Activated naive CD8-positive, alpha-beta T cell treated with anti-CD3 and anti-CD28 coated beads, Interleukin-2, amount 10 ng/mL, durations not matched to agents 7 days and 5 days (primary cell): ENCODE measurements at regions not wholly inside any gene's neighbourhood (a gene's known extent, or its start where the extent isn't known, plus 50 kb on each side); places are given as distances from the start of the nearest gene placed in this dataset.

Source experiments
- ATAC-seq: fragments of 150-1000 bp; cut with Tn5 transposase; one replicate; pipeline ENCODE4 v1.10.0; 2021; ENCODE audit warnings: low read depth, moderate library complexity
- POLR2A ChIA-PET: fragments of 350-600 bp; sonication (Branson Sonifier 250); formaldehyde crosslinking; loops from one replicate; lab custom pipeline; 2021; ENCODE audit warnings: antibody characterized with exemption; lab: Charles Lee
- DNase-seq: peaks from one replicate; pipeline ENCODE4 v3.0.0; 2021
- H3K27ac Mint-ChIP-seq: one replicate; pipeline ENCODE4 v1.8.0; 2022; ENCODE audit warnings: mild to moderate bottlenecking, mixed read lengths
- H3K27me3 Mint-ChIP-seq: one replicate; pipeline ENCODE4 v1.8.0; 2022; ENCODE audit warnings: mild to moderate bottlenecking, moderate library complexity, mixed read lengths
- H3K36me3 Mint-ChIP-seq: one replicate; pipeline ENCODE4 v1.8.0; 2021; ENCODE audit warnings: mild to moderate bottlenecking, mixed read lengths
- H3K4me1 Mint-ChIP-seq: one replicate; pipeline ENCODE4 v1.8.0; 2021; ENCODE audit warnings: mixed read lengths
- H3K4me3 Mint-ChIP-seq: one replicate; pipeline ENCODE4 v1.8.0; 2022; ENCODE audit warnings: mild to moderate bottlenecking, moderate library complexity, mixed read lengths
- H3K9me3 Mint-ChIP-seq: one replicate; pipeline ENCODE4 v1.8.0; 2021; ENCODE audit warnings: mixed read lengths

DNA sequence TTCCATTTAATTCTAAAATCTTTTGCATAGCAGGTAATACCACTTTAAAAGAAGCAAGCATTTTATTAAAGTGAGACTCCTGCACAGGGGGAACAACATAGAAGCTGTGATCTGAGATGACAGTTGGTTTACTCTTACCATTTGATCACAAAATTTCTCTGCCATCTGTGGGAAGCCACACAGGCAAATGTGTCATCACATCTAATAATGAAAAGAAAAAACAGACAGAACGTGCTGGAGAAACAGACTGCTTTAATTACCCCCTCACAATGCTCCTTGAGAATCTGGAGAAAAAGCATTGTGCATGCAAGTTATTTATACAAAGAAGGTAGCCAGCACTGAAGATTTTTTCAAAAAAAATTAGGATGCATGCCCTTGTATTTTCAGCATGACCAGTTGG lies 165.2 kb upstream of the PTER start:
- ATAC-seq (no peak), DNase-seq (no peak)
- Mint-ChIP-seq H3K4me1 (no peaks in the 10 kb centered on the region), H3K27me3 (peaks cover 6% of the 10 kb centered on the region), H3K27ac (no peak overlapping the region), H3K36me3 (no peaks in the 10 kb centered on the region), H3K9me3 (no peaks in the 10 kb centered on the region), H3K4me3 (no peak overlapping the region)
- POLR2A ChIA-PET = no interaction called here

- H3K9me3 Mint-ChIP-seq = no peaks in the 10 kb centered on the region
- no peak for DNase-seq
- POLR2A ChIA-PET = no interaction called here
- ATAC-seq = no peak
- H3K36me3 Mint-ChIP-seq = no peaks in the 10 kb centered on the region
- H3K4me3 Mint-ChIP-seq = no peak overlapping the region
- no peak overlapping the region for H3K27ac Mint-ChIP-seq
- peaks cover 8% of the 10 kb centered on the region for H3K27me3 Mint-ChIP-seq
- no peaks in the 10 kb centered on the region for H3K4me1 Mint-ChIP-seq
These were observed 161.9 kb upstream of the PTER start for GRCh38 chr10:16274911-16275310.

DNA sequence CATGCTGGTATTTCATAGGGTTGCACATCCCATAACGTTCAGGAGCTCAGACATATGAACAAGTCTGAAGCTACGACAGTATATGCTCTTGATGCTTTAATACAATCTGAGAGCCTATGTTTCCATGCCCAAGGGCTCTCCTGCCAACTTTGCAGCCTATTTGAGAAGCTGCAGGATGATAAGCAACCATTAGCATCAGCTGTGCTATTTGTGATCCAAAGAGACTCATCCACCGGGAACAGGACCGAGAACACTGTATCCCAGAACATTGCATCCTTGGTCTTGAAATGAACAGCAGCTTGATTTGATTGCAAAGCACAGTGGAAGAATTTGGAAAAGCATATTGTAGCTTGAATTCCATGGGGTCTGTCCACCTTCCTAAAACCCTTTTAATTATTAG lies 156.2 kb upstream of the PTER start:
- DNase-seq (no peak), ATAC-seq (no peak)
- POLR2A ChIA-PET = no interaction called here
- peaks cover 2% of the 10 kb centered on the region for H3K4me1 Mint-ChIP-seq
- H3K27ac Mint-ChIP-seq = no peak overlapping the region
- peaks cover 9% of the 10 kb centered on the region for H3K27me3 Mint-ChIP-seq
- no peaks in the 10 kb centered on the region for H3K9me3 Mint-ChIP-seq
- H3K4me3 Mint-ChIP-seq = no peak overlapping the region
- H3K36me3 Mint-ChIP-seq = no peaks in the 10 kb centered on the region

DNA sequence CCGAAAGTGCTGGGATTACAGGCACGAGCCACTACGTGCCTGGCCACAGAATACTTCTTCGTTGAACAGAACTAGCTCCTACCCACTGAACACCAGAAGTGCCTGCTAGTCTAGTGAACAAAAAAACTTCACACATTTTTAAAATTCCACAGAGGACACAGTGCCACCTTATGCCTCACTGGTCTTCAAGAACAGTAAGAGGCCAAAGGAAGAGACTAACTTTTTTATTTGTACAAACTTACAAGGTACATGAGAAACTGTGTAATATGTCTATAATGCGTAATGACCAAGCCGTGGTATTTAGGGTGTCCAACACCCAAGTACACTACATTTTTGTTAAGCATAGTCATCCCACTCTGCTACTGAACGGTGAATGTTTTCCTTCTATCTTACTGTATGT lies 144.4 kb upstream of the PTER start:
- Mint-ChIP-seq H3K36me3 (no peaks in the 10 kb centered on the region), H3K4me1 (no peaks in the 10 kb centered on the region), H3K27ac (no peak overlapping the region), H3K27me3 (peaks cover 2% of the 10 kb centered on the region), H3K9me3 (peaks cover 4% of the 10 kb centered on the region), H3K4me3 (no peak overlapping the region)
- ATAC-seq (no peak), DNase-seq (no peak)
- POLR2A ChIA-PET = no interaction called here

DNA sequence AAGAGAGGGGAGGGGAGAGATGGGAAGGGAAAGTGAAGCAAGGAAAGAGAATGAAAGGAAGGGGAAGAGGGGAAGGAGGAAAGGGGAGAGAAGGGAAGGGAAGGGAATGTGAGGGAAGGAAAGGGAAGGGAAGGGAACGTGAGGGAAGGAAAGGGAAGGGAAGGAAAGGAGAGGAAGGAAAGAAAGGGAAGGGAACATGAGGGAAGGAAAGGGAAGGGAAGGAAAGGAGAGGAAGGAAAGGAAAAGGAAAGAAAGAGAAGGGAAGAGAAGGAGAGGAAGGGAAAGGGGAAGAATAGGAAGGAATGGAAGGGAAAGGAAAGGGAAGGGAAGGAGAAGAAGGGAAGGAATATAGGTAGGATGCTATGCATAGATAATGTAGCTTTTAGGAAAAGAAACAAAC lies 139.7 kb upstream of the PTER start:
- H3K4me3 Mint-ChIP-seq = no peak overlapping the region
- no peak for DNase-seq
- no peak for ATAC-seq
- no peaks in the 10 kb centered on the region for H3K36me3 Mint-ChIP-seq
- H3K4me1 Mint-ChIP-seq = no peaks in the 10 kb centered on the region
- no peaks in the 10 kb centered on the region for H3K9me3 Mint-ChIP-seq
- H3K27me3 Mint-ChIP-seq = peaks cover 2% of the 10 kb centered on the region
- POLR2A ChIA-PET = no interaction called here
- no peak overlapping the region for H3K27ac Mint-ChIP-seq

DNA sequence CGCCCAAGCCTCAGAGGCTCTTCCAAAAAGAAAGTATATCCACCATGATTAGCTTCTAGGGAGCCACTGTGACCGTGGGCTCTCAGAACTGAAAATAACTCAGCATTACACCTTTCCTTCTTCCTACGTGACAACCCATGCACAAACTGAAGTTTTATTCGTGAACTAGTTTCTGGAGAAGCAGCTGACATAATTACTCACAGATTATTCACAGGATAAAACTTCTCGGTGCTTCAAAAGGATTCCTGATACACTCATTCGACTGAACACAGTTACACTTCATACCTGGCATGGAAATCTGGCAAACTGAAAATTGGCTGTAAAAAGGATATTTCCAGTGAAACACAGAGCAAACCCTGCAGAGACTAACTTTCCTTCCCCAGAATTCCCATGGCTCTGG lies 139.2 kb upstream of the PTER start:
- DNase-seq (no peak), ATAC-seq (no peak)
- Mint-ChIP-seq H3K36me3 (no peaks in the 10 kb centered on the region), H3K27ac (no peak overlapping the region), H3K27me3 (peaks cover 2% of the 10 kb centered on the region), H3K9me3 (no peaks in the 10 kb centered on the region), H3K4me3 (no peak overlapping the region), H3K4me1 (no peaks in the 10 kb centered on the region)
- POLR2A ChIA-PET = no interaction called here

GRCh38 chr10:16304311-16304710 lies 132.5 kb upstream of the PTER start:
- Mint-ChIP-seq H3K27me3 (peaks cover 4% of the 10 kb centered on the region), H3K36me3 (no peaks in the 10 kb centered on the region), H3K27ac (no peak overlapping the region), H3K4me1 (no peaks in the 10 kb centered on the region), H3K4me3 (no peak overlapping the region), H3K9me3 (no peaks in the 10 kb centered on the region)
- DNase-seq (no peak), ATAC-seq (no peak)
- POLR2A ChIA-PET = no interaction called here

DNA sequence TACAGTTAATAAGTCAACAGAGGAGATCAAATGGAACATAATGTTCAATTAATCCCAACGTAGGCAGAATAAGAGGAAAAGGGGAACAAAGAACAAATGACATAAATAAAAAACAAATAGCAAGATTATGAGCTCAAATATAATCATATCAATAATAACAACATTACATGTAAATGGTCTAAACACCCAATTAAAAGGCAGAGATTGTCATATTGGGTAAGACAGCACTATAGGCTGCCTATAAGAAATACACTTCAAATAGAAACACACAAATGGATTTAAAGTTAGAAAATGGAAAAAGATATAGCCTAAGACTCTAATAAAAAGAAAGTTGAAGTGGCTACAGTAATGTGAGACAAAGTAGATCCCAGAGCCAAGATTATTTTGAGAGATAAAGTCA lies 126.4 kb upstream of the PTER start:
- DNase-seq = no peak
- no peak for ATAC-seq
- Mint-ChIP-seq H3K4me3 (no peak overlapping the region), H3K27ac (no peak overlapping the region), H3K27me3 (no peaks in the 10 kb centered on the region), H3K9me3 (peaks cover 2% of the 10 kb centered on the region), H3K4me1 (no peaks in the 10 kb centered on the region), H3K36me3 (no peaks in the 10 kb centered on the region)
- POLR2A ChIA-PET = no interaction called here

DNA sequence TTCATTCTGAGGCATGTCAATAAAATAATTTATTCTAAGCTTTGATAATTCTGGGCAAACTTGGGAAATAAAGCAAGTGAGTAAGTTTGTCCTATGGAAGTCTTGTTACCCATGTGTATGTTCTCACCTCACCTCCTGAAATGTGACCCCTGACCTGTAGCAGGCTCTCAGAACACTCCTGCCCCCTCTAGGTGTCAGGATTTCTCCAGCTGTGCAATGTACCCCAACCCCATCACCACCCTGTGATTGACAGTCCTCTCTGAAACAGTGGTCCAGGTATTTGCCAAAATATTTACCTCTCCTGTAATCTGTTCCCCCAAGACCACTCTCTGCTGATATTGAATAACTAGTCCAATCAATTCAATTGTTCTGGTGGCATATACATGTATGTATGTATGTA lies 122.6 kb upstream of the PTER start:
- Mint-ChIP-seq H3K4me1 (no peaks in the 10 kb centered on the region), H3K36me3 (no peaks in the 10 kb centered on the region), H3K27me3 (no peaks in the 10 kb centered on the region), H3K27ac (no peak overlapping the region), H3K9me3 (peaks cover 2% of the 10 kb centered on the region), H3K4me3 (no peak overlapping the region)
- POLR2A ChIA-PET = no interaction called here
- DNase-seq (no peak), ATAC-seq (no peak)

DNA sequence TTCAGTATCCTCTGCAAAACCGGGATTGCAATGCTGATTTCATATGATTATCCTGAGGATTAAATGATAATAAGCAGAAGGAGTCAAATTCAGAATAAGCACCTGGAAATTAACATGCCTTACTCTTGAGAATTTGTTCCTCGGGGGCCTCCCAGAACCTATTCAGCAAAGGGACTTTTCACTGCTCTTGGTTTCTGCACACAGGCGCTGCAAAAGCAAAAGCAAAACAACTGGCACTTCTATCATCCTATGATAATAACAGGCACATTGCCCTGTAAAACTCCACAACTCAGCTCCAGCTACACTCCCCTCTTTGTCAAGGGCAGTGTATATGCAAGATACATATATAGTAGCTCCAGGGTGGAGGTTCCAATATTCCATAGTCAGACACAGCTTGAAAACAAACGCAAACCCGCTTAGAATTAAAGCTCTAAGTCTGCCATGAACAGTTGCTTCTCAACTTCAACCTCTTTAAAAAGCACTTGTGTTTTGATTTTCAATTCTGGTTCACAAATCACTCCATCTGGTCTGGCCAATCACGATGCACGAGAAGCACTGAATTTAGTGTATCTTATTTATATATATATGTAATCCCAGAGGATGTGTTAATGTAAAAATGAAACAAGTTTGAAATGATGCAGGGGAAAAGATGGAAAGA lies 119.9 kb upstream of the PTER start:
- no peaks in the 10 kb centered on the region for H3K36me3 Mint-ChIP-seq
- H3K4me1 Mint-ChIP-seq = no peaks in the 10 kb centered on the region
- no peak overlapping the region for H3K4me3 Mint-ChIP-seq
- no peaks in the 10 kb centered on the region for H3K9me3 Mint-ChIP-seq
- ATAC-seq (no peak), DNase-seq (no peak)
- POLR2A ChIA-PET = no interaction called here
- H3K27ac Mint-ChIP-seq = no peak overlapping the region
- H3K27me3 Mint-ChIP-seq = no peaks in the 10 kb centered on the region

- no peak overlapping the region for H3K4me3 Mint-ChIP-seq
- POLR2A ChIA-PET = no interaction called here
- H3K4me1 Mint-ChIP-seq = no peaks in the 10 kb centered on the region
- ATAC-seq (no peak), DNase-seq (no peak)
- H3K27me3 Mint-ChIP-seq = no peaks in the 10 kb centered on the region
- no peaks in the 10 kb centered on the region for H3K9me3 Mint-ChIP-seq
- H3K36me3 Mint-ChIP-seq = no peaks in the 10 kb centered on the region
- H3K27ac Mint-ChIP-seq = no peak overlapping the region
These were observed 95.2 kb upstream of the PTER start for GRCh38 chr10:16341637-16342036.

GRCh38 chr10:16348891-16349290 lies 87.9 kb upstream of the PTER start:
- Mint-ChIP-seq H3K9me3 (peaks cover 2% of the 10 kb centered on the region), H3K4me3 (no peak overlapping the region), H3K27me3 (peaks cover 3% of the 10 kb centered on the region), H3K27ac (no peak overlapping the region), H3K36me3 (no peaks in the 10 kb centered on the region), H3K4me1 (no peaks in the 10 kb centered on the region)
- ATAC-seq = no peak
- DNase-seq = no peak
- POLR2A ChIA-PET = interaction anchor here (0.7 kb wide), 1 partner anchor 135 kb away, joined by 3 read pairs; no protein-coding TSS in a partner anchor

- Mint-ChIP-seq H3K36me3 (no peaks in the 10 kb centered on the region), H3K27me3 (peaks cover 9% of the 10 kb centered on the region), H3K9me3 (peaks cover 2% of the 10 kb centered on the region), H3K4me1 (no peaks in the 10 kb centered on the region), H3K4me3 (no peak overlapping the region), H3K27ac (no peak overlapping the region)
- no peak for ATAC-seq
- POLR2A ChIA-PET = no interaction called here
- no peak for DNase-seq
These were observed 84.7 kb upstream of the PTER start for GRCh38 chr10:16352146-16352545.

- POLR2A ChIA-PET = no interaction called here
- Mint-ChIP-seq H3K27me3 (peaks cover 6% of the 10 kb centered on the region), H3K4me1 (no peaks in the 10 kb centered on the region), H3K36me3 (no peaks in the 10 kb centered on the region), H3K9me3 (peaks cover 6% of the 10 kb centered on the region), H3K4me3 (no peak overlapping the region), H3K27ac (no peak overlapping the region)
- DNase-seq (no peak), ATAC-seq (no peak)
These were observed 76.8 kb upstream of the PTER start for GRCh38 chr10:16360001-16360400.

GRCh38 chr10:16360425-16360824 lies 76.4 kb upstream of the PTER start:
- H3K36me3 Mint-ChIP-seq = no peaks in the 10 kb centered on the region
- DNase-seq (no peak), ATAC-seq (no peak)
- POLR2A ChIA-PET = no interaction called here
- H3K9me3 Mint-ChIP-seq = peaks cover 6% of the 10 kb centered on the region
- no peak overlapping the region for H3K4me3 Mint-ChIP-seq
- H3K27ac Mint-ChIP-seq = no peak overlapping the region
- H3K27me3 Mint-ChIP-seq = peaks cover 6% of the 10 kb centered on the region
- H3K4me1 Mint-ChIP-seq = no peaks in the 10 kb centered on the region
